BE2C (cell line): ENCODE measurements at regions not wholly inside any gene's neighbourhood (a gene's known extent, or its start where the extent isn't known, plus 50 kb on each side); places are given as distances from the start of the nearest gene placed in this dataset.

ENCODE experiments used
- DNase-seq: peaks from one replicate; pipeline ENCODE4 v3.0.0-alpha.2; 2020
- H3K27me3 ChIP-seq: fragments of 250-450 bp; sonication (Bioruptor Pico); 2 replicates; pipeline ENCODE4 v1.5.1; 2020; ENCODE audit warnings: mild to moderate bottlenecking
- H3K36me3 ChIP-seq: fragments of 250-450 bp; sonication (Bioruptor Pico); 2 replicates; pipeline ENCODE4 v1.5.1; 2020; ENCODE audit warnings: mild to moderate bottlenecking
- H3K4me1 ChIP-seq: fragments of 250-450 bp; sonication (Bioruptor Pico); 2 replicates; pipeline ENCODE4 v1.5.1; 2020
- H3K4me3 ChIP-seq: 2 replicates; pipeline ENCODE4 v1.5.1; 2011; ENCODE audit warnings: low read depth, low read length
- H3K9me3 ChIP-seq: fragments of 250-450 bp; sonication (Bioruptor Pico); 2 replicates; pipeline ENCODE4 v1.5.1; 2020
- CTCF ChIP-seq: IDR thresholded peaks from 2 replicates; pipeline ENCODE4 v1.5.1; 2012; ENCODE audit warnings: mild to moderate bottlenecking, low read depth, low read length

GRCh38 chr3:117842086-117842485 lies 1132.5 kb downstream of the TUSC7 start:
- Histone ChIP-seq H3K4me3 (no peak overlapping the region), H3K27me3 (no peaks in the 10 kb centered on the region), H3K9me3 (no peaks in the 10 kb centered on the region), H3K36me3 (no peaks in the 10 kb centered on the region), H3K4me1 (peaks cover 18% of the 10 kb centered on the region)
- no peak for DNase-seq
- TF ChIP-seq CTCF: no peak

- H3K27me3 ChIP-seq: no peaks in the 10 kb centered on the region
- no peak for DNase-seq
Observed at GRCh38 chr3:117843356-117843755, 1133.8 kb downstream of the TUSC7 start.

GRCh38 chr3:117844676-117845075 lies 1135.1 kb downstream of the TUSC7 start:
- no peaks in the 10 kb centered on the region for H3K36me3 ChIP-seq
- no peak for TF ChIP-seq CTCF
- peaks cover 18% of the 10 kb centered on the region for H3K4me1 ChIP-seq

More at GRCh38 chr3:117843356-117843755, 1133.8 kb downstream of the TUSC7 start:
- Histone ChIP-seq H3K9me3 (no peaks in the 10 kb centered on the region), H3K4me1 (peaks cover 18% of the 10 kb centered on the region), H3K36me3 (no peaks in the 10 kb centered on the region), H3K4me3 (no peak overlapping the region)
- TF ChIP-seq CTCF: no peak

GRCh38 chr3:117846238-117846637 lies 1136.7 kb downstream of the TUSC7 start:
- no peak for TF ChIP-seq CTCF
- no peaks in the 10 kb centered on the region for H3K36me3 ChIP-seq

More at GRCh38 chr3:117844676-117845075, 1135.1 kb downstream of the TUSC7 start:
- Histone ChIP-seq H3K9me3 (no peaks in the 10 kb centered on the region), H3K27me3 (no peaks in the 10 kb centered on the region), H3K4me3 (no peak overlapping the region)
- no peak for DNase-seq

GRCh38 chr3:117848606-117849005 lies 1139.0 kb downstream of the TUSC7 start:
- Histone ChIP-seq H3K27me3 (no peaks in the 10 kb centered on the region), H3K4me3 (no peak overlapping the region), H3K4me1 (peaks cover 25% of the 10 kb centered on the region), H3K9me3 (no peaks in the 10 kb centered on the region), H3K36me3 (peaks cover 5% of the 10 kb centered on the region)
- TF ChIP-seq CTCF: no peak
- no peak for DNase-seq

More at GRCh38 chr3:117846238-117846637, 1136.7 kb downstream of the TUSC7 start:
- Histone ChIP-seq H3K4me3 (no peak overlapping the region), H3K27me3 (no peaks in the 10 kb centered on the region), H3K4me1 (peaks cover 18% of the 10 kb centered on the region), H3K9me3 (no peaks in the 10 kb centered on the region)
- no peak for DNase-seq

- no peaks in the 10 kb centered on the region for H3K9me3 ChIP-seq
- no peak for TF ChIP-seq CTCF
- no peaks in the 10 kb centered on the region for H3K27me3 ChIP-seq
- peaks cover 5% of the 10 kb centered on the region for H3K36me3 ChIP-seq
- DNase-seq: peak; percentile 18
- H3K4me3 ChIP-seq: no peak overlapping the region
- peaks cover 34% of the 10 kb centered on the region for H3K4me1 ChIP-seq
Observed at GRCh38 chr3:117853923-117854668, 1144.5 kb downstream of the TUSC7 start.
